ENCODE measurements at regions not wholly inside any gene's neighbourhood (a gene's known extent, or its start where the extent isn't known, plus 50 kb on each side); places are given as distances from the start of the nearest gene placed in this dataset.
"Not testable (repeated sequence)": the region's sequence is repeated elsewhere in the genome, so short reads cannot be mapped to it uniquely, and the experiment has no call there.

GRCh38 chr1:30519201-30519763 is 204.1 kb downstream of the MATN1 start:
- DNase-seq (ENCODE audit: low read depth), result no peak
- no peak overlapping the region for H3K4me3 ChIP-seq (replicated peaks; ENCODE audit: low read depth, low read length)
- TF ChIP-seq CTCF (IDR thresholded peaks at IDR 0.05; ENCODE audit: low read length, missing control alignments), result no peak

- DNase-seq (ENCODE audit: low read depth), result no peak
- TF ChIP-seq CTCF (IDR thresholded peaks at IDR 0.05; ENCODE audit: low read length, missing control alignments), result no peak
- no peak overlapping the region for H3K4me3 ChIP-seq (replicated peaks; ENCODE audit: low read depth, low read length)
Measured at GRCh38 chr1:30518696-30519095, 204.7 kb downstream of the MATN1 start.

- no peak overlapping the region for H3K4me3 ChIP-seq (replicated peaks; ENCODE audit: low read depth, low read length)
- TF ChIP-seq CTCF (IDR thresholded peaks at IDR 0.05; ENCODE audit: low read length, missing control alignments), result no peak
- DNase-seq (ENCODE audit: low read depth), result no peak
Measured at GRCh38 chr1:30518186-30518585, 205.2 kb downstream of the MATN1 start.

- not testable (repeated sequence) for DNase-seq (ENCODE audit: low read depth); H3K4me3 ChIP-seq (replicated peaks; ENCODE audit: low read depth, low read length)
Measured at GRCh38 chr1:30517666-30518065, 205.7 kb downstream of the MATN1 start.

GRCh38 chr1:30517241-30517640 is 206.1 kb downstream of the MATN1 start:
- not testable (repeated sequence) for DNase-seq (ENCODE audit: low read depth); H3K4me3 ChIP-seq (replicated peaks; ENCODE audit: low read depth, low read length)

GRCh38 chr1:30516485-30516858 is 206.9 kb downstream of the MATN1 start:
- no peak for TF ChIP-seq CTCF (IDR thresholded peaks at IDR 0.05; ENCODE audit: low read length, missing control alignments)
- H3K4me3 ChIP-seq (replicated peaks; ENCODE audit: low read depth, low read length), result no peak overlapping the region
- DNase-seq (ENCODE audit: low read depth), result no peak

GRCh38 chr1:30515755-30516484 is 207.5 kb downstream of the MATN1 start:
- H3K4me3 ChIP-seq (replicated peaks; ENCODE audit: low read depth, low read length), result no peak overlapping the region
- no peak for TF ChIP-seq CTCF (IDR thresholded peaks at IDR 0.05; ENCODE audit: low read length, missing control alignments)
- no peak for DNase-seq (ENCODE audit: low read depth)

GRCh38 chr1:30514945-30515344 is 208.4 kb downstream of the MATN1 start:
- no peak for DNase-seq (ENCODE audit: low read depth)
- no peak for TF ChIP-seq CTCF (IDR thresholded peaks at IDR 0.05; ENCODE audit: low read length, missing control alignments)
- H3K4me3 ChIP-seq (replicated peaks; ENCODE audit: low read depth, low read length), result no peak overlapping the region

Data from fibroblast of pulmonary artery (primary cell).